ENCODE measurements at regions not wholly inside any gene's neighbourhood (a gene's known extent, or its start where the extent isn't known, plus 50 kb on each side); places are given as distances from the start of the nearest gene placed in this dataset.

- TF ChIP-seq GATA2 (IDR thresholded peaks at IDR 0.05; ENCODE audit: low read depth, low read length) (no peak), GATA3 (IDR thresholded peaks at IDR 0.05; ENCODE audit: low read depth, low read length) (no peak)
Measured at GRCh38 chr6:9851541-9852380, 563.1 kb downstream of the TFAP2A start.

Data from SH-SY5Y (cell line).